CD14-positive monocyte (primary cell): ENCODE measurements at regions not wholly inside any gene's neighbourhood (a gene's known extent, or its start where the extent isn't known, plus 50 kb on each side); places are given as distances from the start of the nearest gene placed in this dataset.

Source experiments
- DNase-seq, 3 donors: peaks; one replicate each; pipeline ENCODE4 v3.0.0-alpha.2; 2011 to 2022
- H2AFZ ChIP-seq: 2 replicates; pipeline ENCODE4 v1.6.0; 2012; ENCODE audit warnings: mild to moderate bottlenecking, low read depth, low read length, inconsistent platforms; ENCODE audit not compliant: insufficient read depth, poor library complexity, severe bottlenecking
- H3K27ac ChIP-seq, 2 donors: 1 replicate in 1 of 2; 2 replicates in 1 of 2; pipeline ENCODE4 v1.5.1; 2012 to 2013; ENCODE audit warnings: low read length in 2 of 2, control low read depth in 1 of 2, inconsistent platforms in 1 of 2, low read depth in 1 of 2, mild to moderate bottlenecking in 1 of 2
- H3K27me3 ChIP-seq, 2 donors: one replicate each; pipeline versions ENCODE4 v1.6.0 to v1.6.1; 2011 to 2013; ENCODE audit warnings: low read length in 2 of 2; ENCODE audit not compliant: control insufficient read depth in 2 of 2, insufficient read depth in 2 of 2
- H3K36me3 ChIP-seq, 2 donors: replicated peaks in 1 of 2; 1 replicate in 1 of 2; 2 replicates in 1 of 2; pipeline versions ENCODE4 v1.5.1 to v1.6.1; 2012 to 2013; ENCODE audit warnings: low read length in 2 of 2, control low read depth in 1 of 2, inconsistent platforms in 1 of 2, mild to moderate bottlenecking in 1 of 2; ENCODE audit not compliant: insufficient read depth in 2 of 2, control insufficient read depth in 1 of 2
- H3K4me1 ChIP-seq, 2 donors: 1 replicate in 1 of 2; 2 replicates in 1 of 2; pipeline versions ENCODE4 v1.5.1 to v1.6.1; 2012 to 2013; ENCODE audit warnings: low read length in 2 of 2, control low read depth in 1 of 2, inconsistent platforms in 1 of 2, mild to moderate bottlenecking in 1 of 2, moderate library complexity in 1 of 2; ENCODE audit not compliant: insufficient read depth in 2 of 2, control insufficient read depth in 1 of 2
- H3K4me2 ChIP-seq: replicated peaks from 2 replicates; pipeline ENCODE3; 2012; ENCODE audit warnings: low read length, moderate library complexity, mild to moderate bottlenecking; ENCODE audit not compliant: poor library complexity, severe bottlenecking; ENCODE audit errors: extremely low read depth
- H3K4me3 ChIP-seq, 3 experiments: fragments of 200-600 bp in 1 of 3; sonication (generic) in 1 of 3; replicated peaks in 1 of 3; 1 replicate in 2 of 3; 2 replicates in 1 of 3; pipeline ENCODE4 v1.5.1; 2011 to 2013; ENCODE audit warnings: low read length in 3 of 3, mild to moderate bottlenecking in 3 of 3, control low read depth in 2 of 3, low read depth in 2 of 3, inconsistent platforms in 1 of 3, moderate library complexity in 1 of 3
- H3K79me2 ChIP-seq: 2 replicates; pipeline ENCODE4 v1.6.0; 2012; ENCODE audit warnings: mild to moderate bottlenecking, control low read depth, inconsistent platforms, low read length, moderate library complexity; ENCODE audit not compliant: insufficient read depth
- H3K9ac ChIP-seq: 2 replicates; pipeline ENCODE4 v1.6.0; 2017; ENCODE audit warnings: low read length, mild to moderate bottlenecking; ENCODE audit not compliant: insufficient read depth, poor library complexity, severe bottlenecking
- H3K9me3 ChIP-seq, 2 donors: replicated peaks in 1 of 2; 1 replicate in 1 of 2; 2 replicates in 1 of 2; pipeline versions ENCODE4 v1.5.1 to v1.6.1; 2012 to 2013; ENCODE audit warnings: low read length in 2 of 2, control low read depth in 1 of 2; ENCODE audit not compliant: control insufficient read depth in 1 of 2, insufficient read depth in 1 of 2
- H4K20me1 ChIP-seq: 2 replicates; pipeline ENCODE4 v1.6.0; 2012; ENCODE audit warnings: mild to moderate bottlenecking, low read length, control low read depth, moderate library complexity; ENCODE audit not compliant: insufficient read depth
- H3K27ac Mint-ChIP-seq, 7 donors: one replicate each; pipeline ENCODE4 v1.8.0; 2020; ENCODE audit warnings: mild to moderate bottlenecking in 7 of 7, mixed read lengths in 7 of 7, moderate library complexity in 6 of 7, inconsistent platforms in 2 of 7
- H3K27me3 Mint-ChIP-seq, 3 donors: one replicate each; pipeline ENCODE4 v1.8.0; 2021 to 2022; ENCODE audit warnings: low read depth in 3 of 3, mild to moderate bottlenecking in 3 of 3, mixed read lengths in 3 of 3, moderate library complexity in 3 of 3, inconsistent platforms in 1 of 3
- H3K36me3 Mint-ChIP-seq, 2 donors: one replicate each; pipeline ENCODE4 v1.8.0; 2020; ENCODE audit warnings: mixed read lengths in 2 of 2, inconsistent platforms in 1 of 2, mild to moderate bottlenecking in 1 of 2
- H3K4me1 Mint-ChIP-seq: one replicate; pipeline ENCODE4 v1.8.0; 2020; ENCODE audit warnings: mild to moderate bottlenecking, mixed read lengths
- H3K4me3 Mint-ChIP-seq, 2 donors: one replicate each; pipeline ENCODE4 v1.8.0; 2020; ENCODE audit warnings: mild to moderate bottlenecking in 2 of 2, mixed read lengths in 2 of 2, moderate library complexity in 1 of 2
- H3K9me3 Mint-ChIP-seq, 7 donors: one replicate each; pipeline ENCODE4 v1.8.0; 2020 to 2022; ENCODE audit warnings: mixed read lengths in 7 of 7, mild to moderate bottlenecking in 6 of 7, moderate library complexity in 6 of 7, inconsistent platforms in 2 of 7
- CTCF ChIP-seq: fragments of 200-600 bp; IDR thresholded peaks from one replicate; pipeline ENCODE4 v1.8.0; 2022; ENCODE audit warnings: antibody characterized with exemption, mild to moderate bottlenecking
- WGBS: methylation state at CpG from one replicate; pipeline ENCODE4 v1.1.5; 2013; ENCODE audit warnings: missing lambda C conversion rate; ENCODE audit not compliant: insufficient coverage; 5-methylcytosine and 5-hydroxymethylcytosine counted together
- intact Hi-C, 2 donors: fragments of 100-400 bp; cut with micrococcal nuclease; formaldehyde crosslinking; loops; one replicate each; pipeline versions ENCODE4 v1.15.0 to v1.15.1; 2023

DNA sequence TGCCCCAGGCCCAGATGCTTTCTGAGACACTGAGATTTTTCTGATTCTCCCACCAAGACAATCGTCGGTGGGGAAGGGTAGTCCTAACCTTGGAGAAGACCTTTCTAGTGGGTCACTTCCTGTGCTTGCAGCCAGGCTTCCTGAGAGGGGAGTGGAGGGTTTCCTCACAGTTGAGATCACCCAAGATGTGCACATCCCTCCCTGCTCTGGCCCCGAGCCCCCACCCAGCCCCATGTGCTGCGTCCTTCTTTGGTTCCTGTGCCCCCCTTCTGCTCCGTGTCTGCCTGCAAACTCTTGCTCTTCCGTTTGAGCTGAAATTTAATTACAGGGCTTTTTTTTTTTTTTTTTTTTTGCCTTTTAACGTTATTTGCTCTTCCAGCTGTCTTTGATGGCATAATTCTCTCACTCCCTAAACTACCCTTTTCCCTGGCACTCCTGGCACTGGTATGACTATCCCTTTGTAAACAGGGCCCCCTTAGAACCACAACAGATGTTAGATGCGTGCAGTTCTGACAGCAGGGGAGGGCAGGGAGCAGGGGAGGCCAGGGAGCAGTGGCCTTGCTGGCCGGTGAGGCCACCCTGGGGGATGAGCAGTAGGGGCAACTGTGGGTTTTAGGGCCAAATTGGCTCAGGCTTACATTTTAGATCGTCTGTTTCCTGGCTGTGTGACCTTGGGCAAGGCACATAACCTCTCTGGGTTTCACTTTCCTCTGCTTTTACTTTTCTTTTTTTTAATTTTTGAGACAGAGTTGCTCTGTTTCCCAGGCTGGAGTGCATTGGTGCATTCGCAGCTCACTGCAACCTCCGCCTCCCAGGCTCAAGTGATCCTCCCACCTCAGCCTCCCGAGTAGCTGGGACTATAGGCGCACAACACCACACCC lies 144.5 kb downstream of the PHETA1 start:
- WGBS = 4% methylated on average over 4 of the region's 14 CpGs
- H3K9me3 ChIP-seq = no peaks in the 10 kb centered on the region
- peak overlapping the region; percentile 28 for H3K9ac ChIP-seq
- no peaks in the 10 kb centered on the region for H3K36me3 Mint-ChIP-seq
- H3K79me2 ChIP-seq = no peaks in the 10 kb centered on the region
- H3K27ac ChIP-seq = no peak overlapping the region
- TF ChIP-seq CTCF = no peak
- no peaks in the 10 kb centered on the region for H3K36me3 ChIP-seq
- no peak overlapping the region for H3K4me2 ChIP-seq
- no peaks in the 10 kb centered on the region for H3K9me3 Mint-ChIP-seq
- H3K4me3 Mint-ChIP-seq = peak overlapping the region in 1 of 2 donors; percentile 51
- no peaks in the 10 kb centered on the region for H3K27me3 ChIP-seq
- H3K4me1 ChIP-seq = peaks cover 29 to 31% of the 10 kb centered on the region in 2 donors
- peak overlapping the region; percentile 46 for H2AFZ ChIP-seq
- DNase-seq = peak; percentile 32 to 58 (median 42)
- peaks cover 0 to 2% (median 1%) of the 10 kb centered on the region in 3 donors for H3K27me3 Mint-ChIP-seq
- H3K27ac Mint-ChIP-seq = peak overlapping the region in 3 of 7 donors; percentile 40 to 57 (median 50)
- intact Hi-C loops = no loop called here
- peaks cover 40% of the 10 kb centered on the region for H3K4me1 Mint-ChIP-seq
- peak overlapping the region in 1 of 3 experiments; percentile 10 for H3K4me3 ChIP-seq
- H4K20me1 ChIP-seq = no peaks in the 10 kb centered on the region

- Histone ChIP-seq H3K36me3 (no peaks in the 10 kb centered on the region), H2AFZ (no peak overlapping the region), H3K4me2 (no peak overlapping the region), H3K27me3 (no peaks in the 10 kb centered on the region), H3K4me3 (no peak overlapping the region), H4K20me1 (no peaks in the 10 kb centered on the region), H3K9me3 (no peaks in the 10 kb centered on the region), H3K4me1 (peaks cover 29 to 31% of the 10 kb centered on the region in 2 donors), H3K9ac (no peak overlapping the region), H3K27ac (no peak overlapping the region), H3K79me2 (no peaks in the 10 kb centered on the region)
- H3K9me3 Mint-ChIP-seq = no peaks in the 10 kb centered on the region
- DNase-seq = peak; percentile 12 to 69 (median 44)
- peaks cover 0 to 5% (median 1%) of the 10 kb centered on the region in 3 donors for H3K27me3 Mint-ChIP-seq
- peak overlapping the region in 2 of 7 donors; percentile 10 to 35 for H3K27ac Mint-ChIP-seq
- H3K4me3 Mint-ChIP-seq = no peak overlapping the region
- H3K36me3 Mint-ChIP-seq = no peaks in the 10 kb centered on the region
- intact Hi-C loops = no loop called here
- TF ChIP-seq CTCF = no peak
- WGBS = 86% methylated on average over 1 of the region's 4 CpGs
- peaks cover 40% of the 10 kb centered on the region for H3K4me1 Mint-ChIP-seq
These were observed 146.4 kb downstream of the PHETA1 start for GRCh38 chr12:111222523-111222922.
